Activated CD4-positive, alpha-beta T cell treated with anti-CD3 and anti-CD28 coated beads for 4 hours (primary cell): ENCODE measurements at regions not wholly inside any gene's neighbourhood (a gene's known extent, or its start where the extent isn't known, plus 50 kb on each side); places are given as distances from the start of the nearest gene placed in this dataset.

ENCODE experiments used
- DNase-seq, 2 donors: peaks; one replicate each; pipeline ENCODE4 v3.0.0-alpha.2; 2020

DNA sequence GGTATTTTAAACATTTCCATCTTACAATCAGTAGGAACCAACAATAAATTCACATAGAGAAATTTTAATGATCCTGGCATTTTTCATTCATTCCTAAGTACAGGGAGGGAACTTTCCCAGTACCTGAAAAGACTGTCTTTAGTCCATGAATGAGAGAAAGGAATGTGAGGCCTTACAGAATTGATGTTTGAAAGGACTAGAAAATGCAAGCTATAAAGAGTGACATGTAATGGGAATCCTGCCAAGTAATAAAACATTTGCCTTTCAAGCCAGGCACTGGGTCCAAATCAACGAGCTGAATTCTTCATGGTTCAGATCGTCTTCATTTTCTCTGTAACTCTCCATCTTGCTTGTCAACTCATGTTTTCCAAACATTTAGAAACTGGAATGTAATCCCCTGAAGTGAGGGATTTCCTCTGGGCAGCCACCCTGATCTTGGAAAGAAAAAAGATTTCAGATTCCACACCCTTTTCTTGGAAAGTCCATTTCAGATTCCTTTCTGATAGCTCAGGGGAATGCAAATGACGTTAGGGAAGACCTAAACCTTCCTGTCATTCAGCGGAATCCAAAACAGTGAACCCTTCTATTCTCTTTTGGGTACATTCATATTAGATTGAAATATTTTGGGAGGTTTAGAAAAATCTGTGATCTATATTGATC is 315.8 kb downstream of the SH3GL2 start:
- no peak for DNase-seq

DNA sequence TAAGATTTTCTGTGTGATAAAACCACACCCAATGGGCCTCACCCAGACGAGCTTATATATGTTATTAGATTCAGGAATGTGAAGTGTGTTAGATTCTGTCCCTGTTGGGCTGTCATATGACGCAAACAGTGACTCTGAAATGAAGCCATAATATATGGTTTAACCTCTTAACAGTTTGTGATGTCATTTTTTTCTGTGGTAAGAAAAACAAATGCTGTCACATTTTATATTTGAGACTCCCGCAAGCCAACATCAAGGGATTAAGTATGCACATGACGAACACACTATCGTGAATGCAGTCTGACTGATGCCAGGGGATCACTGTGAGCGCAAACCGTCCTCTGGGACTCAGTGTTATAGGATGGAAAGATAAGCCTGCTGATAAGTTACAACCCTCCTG is 321.7 kb downstream of the SH3GL2 start:
- DNase-seq = no peak

DNA sequence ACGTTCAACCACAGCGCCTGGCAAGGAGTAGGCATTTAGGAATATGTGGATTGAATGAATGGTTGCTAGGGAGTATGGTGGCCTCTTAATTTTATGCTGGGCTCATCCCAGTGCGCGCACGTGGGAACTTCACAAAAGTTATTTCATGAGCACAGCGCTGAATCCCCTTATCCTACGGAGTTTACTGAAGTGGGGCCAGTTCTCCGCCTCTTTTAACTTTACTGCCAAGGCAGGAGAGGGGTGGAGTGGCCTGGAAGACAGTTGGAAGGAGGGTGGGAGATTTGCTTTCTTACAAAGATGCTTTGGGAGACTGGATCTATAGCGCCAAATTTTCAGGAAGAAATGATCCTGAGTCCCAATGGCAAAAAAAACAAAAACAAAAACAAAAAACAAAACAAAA is 326.5 kb downstream of the SH3GL2 start:
- DNase-seq = no peak

DNA sequence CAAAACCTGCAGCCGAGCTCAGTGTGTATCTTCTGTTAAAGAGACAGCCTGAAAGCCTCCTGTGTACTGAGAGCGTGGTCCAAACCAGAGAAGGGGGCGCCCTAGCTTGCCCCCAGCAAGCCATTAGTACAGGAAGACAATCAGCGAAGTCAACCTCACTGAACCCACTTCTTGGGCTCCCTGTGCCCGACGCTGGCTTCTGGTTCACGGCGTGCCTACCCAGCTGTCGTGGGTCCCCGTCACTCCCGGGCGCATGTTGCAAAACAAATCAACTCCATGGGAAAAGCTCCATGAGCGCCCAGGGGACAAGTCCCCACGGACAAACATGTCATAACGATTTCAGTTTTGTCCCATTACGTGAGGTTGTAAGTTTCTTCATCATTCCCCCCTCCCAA is 326.9 kb downstream of the SH3GL2 start:
- no peak for DNase-seq

DNA sequence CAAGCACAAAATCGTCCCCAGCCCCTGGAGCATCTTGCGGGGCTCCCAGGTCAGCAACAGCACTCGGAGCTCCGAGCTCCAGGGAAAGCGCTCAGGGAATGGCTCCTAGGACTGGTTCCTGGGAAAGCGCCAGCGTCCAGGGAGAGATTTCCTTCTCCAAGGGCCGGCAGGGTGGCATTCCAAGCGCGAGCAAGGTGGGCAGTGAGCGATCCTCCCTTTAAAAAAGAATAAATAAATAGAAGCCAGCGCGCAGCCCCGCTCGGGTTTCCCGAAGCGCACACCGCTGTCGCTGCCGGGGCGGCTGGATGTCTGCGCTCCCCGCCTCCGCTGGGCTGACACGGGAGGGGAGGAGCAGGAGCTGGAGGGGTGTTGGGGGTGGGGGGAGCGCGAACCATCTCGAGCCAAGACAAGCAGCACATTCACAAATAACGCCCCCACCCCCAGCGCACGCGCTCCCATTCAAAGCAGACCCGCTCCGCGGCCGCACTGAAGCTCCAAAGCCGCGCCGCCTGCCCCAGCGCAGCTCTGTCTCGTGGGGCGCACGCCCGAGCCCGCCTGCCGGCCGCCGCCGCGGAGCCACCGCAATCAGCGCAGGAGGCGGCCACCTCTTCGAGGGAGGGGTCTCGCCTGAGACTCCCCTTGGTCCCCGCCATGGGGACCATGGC is 327.4 kb downstream of the SH3GL2 start:
- DNase-seq = no peak

DNA sequence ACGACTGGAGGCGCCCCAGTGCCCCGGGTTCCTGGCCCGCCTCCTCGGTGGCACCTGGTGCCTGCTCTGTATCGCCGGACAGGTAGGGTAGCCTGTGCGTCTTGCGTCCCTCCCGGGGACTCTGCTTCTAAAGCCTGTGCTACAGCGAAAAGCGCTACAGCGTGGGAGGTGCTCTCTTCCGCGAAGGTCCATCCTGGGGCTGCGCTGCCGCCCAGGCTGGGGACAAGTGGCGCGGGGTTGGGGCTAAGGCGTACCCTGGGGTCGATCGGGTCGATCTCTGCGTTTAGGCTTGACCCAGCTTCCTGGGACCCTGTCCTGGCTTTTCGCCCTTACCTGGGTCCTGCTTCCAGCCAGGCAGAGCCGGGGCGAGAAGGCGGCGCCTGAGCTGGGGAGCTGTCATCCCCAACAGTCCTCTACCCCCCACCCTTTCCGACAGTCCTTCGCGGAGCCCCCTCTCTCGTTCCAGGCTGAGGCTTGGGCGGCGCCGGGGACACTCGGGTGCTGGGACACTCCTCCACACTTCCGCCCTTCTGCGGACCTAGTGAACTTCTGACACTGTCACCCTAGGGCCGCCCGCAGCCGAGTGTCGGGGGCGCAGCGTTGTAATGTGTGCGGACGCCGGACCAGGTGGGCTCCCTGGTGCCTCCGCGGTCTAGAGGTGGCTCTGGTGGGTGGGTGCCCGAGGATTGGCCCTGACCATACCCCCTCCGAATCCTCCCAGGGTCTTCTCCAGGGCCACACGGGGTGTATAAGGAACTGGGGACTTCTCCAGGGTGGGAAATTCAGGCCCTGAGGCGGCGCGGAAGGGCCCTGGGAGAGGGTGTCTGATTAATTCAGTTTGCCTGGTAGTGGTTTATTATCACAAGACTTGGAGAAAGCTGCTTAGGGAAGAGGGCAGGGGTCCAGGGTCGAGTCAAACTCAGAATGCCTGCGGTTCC is 328.2 kb downstream of the SH3GL2 start:
- no peak for DNase-seq

DNA sequence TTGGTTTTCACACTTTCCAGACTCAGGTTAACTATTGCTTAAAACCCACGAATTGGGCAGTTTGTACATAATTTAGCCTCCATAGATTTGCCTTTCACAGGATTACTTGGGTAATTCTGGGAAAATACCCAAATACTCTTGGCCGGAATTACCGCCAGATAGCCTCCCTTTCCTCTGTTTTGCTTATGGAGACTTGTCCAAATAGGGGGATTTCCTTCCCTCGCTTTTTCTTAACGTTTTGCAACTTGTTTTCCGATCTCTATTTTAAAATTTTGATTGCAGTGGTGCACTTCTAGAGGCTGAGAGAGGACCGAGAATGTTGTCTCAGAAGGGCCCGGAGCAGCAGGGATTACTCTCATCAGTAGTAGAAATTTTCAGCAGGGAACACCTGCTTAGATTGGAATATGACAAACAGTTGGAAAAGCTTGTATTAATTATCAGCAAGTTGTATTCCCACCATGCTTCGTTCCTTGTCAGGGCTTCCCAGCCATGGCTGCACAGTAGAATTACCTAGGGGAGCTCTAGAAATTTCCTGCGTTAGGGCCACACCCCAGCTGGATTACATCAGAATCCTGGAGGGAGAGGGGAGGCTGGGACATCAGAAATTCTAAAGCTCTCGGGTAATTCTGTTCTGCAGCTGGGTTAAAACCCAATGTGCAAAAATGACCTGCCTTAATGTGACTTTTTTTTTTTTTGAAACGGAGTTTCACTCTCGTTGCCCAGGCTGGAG is 329.1 kb downstream of the SH3GL2 start:
- DNase-seq = no peak

DNA sequence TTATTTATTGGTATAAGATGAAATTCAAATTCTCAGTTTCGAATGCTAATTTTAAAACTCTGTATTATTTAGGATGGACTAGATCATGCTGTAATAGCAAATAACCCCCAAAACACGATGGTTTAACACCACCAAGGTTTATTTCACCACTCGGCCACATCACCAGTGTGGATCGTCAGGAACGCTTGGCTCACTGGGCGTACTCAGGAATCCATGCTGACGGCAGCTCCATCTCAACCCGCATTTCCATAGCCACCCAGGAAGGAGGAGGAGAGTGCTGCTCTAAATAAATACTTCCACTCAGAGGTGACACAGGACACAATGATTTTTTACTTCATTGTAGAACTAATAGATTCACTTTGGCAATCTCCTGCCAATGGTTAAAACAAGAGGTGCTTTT is 347.4 kb downstream of the SH3GL2 start:
- no peak for DNase-seq

DNA sequence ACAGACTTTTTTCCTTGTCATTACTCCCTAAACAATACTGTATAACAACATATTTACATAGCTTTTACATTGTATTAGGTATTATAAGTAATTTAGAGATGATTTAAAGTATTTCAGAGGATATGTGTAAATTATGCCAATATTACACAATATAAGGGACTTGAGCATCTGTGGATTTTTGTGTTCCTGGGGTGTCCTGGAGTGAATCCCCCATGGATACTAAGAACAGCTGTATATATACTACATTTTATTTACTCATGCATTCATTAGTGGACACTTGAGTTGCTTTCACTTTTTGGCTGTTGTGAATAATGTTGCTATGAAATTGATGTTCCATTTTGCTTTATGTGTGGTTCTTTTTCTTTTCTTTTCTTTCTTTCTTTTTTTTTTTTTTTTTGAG is 348.8 kb downstream of the SH3GL2 start:
- no peak for DNase-seq

DNA sequence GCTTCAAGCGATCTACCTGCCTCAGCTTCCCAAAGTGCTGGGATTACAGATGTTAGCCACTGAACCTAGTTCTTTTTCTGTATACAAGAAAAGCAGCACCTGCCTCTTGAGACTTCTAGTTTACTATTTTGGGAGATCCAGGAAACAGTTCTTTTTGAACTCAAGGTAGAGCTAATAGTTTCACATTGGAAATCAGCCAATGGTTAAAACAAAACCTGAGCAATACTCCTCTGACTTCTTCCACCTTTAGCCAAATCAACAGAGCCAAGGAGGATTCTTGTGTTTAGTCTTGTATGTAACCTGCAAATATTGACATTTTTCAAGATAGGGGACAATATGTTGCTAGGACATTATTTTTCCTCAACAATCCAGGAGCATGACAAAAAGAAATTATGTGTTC is 349.4 kb downstream of the SH3GL2 start:
- no peak for DNase-seq

DNA sequence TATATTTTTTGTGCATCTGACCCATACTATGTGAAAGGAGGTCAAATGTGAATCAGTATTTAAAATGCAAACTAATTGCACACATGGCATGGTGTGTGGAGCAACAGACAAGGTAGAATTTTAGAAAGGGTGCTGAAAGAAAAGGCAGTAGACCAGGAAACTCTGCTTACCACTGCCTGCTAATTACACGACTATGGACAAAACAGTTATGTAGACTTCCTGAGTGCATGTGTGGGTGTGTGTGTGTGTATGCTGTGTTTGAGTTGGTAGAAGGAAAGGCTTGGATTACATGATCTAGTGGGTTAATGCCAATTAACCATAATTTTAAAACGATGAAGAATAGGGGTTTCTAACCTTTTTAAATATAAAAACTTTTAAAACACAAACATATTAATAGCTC is 349.9 kb downstream of the SH3GL2 start:
- no peak for DNase-seq

DNA sequence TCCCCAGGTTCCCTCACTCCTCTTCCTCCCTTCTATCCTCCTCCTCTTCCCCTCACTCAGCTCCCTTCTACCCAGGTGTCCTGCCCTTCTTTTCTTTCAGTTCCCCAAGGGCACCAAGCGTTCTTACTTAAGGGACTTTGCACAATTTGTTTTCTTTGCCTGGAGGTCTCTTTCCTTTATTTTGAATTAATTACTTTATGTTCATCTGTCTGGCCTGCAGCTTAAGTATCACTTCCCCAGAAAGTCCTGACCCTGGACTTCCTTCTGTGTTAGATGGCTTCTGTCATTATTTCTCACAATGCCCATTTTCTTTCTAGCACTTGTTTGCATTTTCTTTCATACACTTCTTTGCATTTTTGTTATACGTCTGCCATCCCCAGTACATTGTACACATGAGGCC is 350.6 kb downstream of the SH3GL2 start:
- no peak for DNase-seq

DNA sequence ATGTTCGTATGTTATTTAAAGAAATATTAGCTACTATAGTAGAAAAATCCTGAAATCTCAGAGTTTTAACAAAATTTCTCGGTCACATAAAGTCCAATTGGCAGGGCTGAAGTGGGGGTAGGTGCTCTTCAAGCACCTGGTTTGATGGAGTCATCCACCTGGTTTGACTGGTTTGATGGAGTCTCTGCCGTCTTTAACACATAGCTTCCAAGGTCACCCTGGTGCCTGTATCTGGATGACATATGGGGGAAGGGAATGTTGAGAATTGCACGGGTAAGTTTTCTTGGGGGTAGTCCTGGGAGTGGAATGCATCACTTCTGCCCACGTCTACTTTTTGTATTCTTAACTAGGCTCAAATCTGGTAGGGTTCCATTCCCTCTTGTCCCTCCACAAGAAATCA is 351.2 kb downstream of the SH3GL2 start:
- DNase-seq = no peak

DNA sequence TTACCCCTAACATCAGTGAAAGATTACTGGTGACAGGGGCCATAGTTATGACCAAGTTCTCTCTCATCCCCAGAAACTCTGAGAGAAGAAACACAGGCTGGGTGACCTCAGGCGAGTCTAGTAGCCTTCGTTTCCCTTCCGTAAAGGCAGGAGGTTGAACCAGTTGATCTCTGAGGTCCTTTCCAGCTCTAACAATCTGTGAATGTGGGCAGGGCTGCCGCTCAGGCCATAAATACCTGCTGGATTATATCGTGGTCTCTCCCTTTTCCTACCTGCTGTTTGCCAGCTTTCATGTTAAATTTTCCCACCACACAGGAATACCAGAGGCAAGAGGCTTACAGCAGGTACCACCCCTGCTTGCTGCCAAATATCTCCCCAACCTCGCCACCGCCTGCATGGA is 357.5 kb downstream of the SH3GL2 start:
- no peak for DNase-seq

DNA sequence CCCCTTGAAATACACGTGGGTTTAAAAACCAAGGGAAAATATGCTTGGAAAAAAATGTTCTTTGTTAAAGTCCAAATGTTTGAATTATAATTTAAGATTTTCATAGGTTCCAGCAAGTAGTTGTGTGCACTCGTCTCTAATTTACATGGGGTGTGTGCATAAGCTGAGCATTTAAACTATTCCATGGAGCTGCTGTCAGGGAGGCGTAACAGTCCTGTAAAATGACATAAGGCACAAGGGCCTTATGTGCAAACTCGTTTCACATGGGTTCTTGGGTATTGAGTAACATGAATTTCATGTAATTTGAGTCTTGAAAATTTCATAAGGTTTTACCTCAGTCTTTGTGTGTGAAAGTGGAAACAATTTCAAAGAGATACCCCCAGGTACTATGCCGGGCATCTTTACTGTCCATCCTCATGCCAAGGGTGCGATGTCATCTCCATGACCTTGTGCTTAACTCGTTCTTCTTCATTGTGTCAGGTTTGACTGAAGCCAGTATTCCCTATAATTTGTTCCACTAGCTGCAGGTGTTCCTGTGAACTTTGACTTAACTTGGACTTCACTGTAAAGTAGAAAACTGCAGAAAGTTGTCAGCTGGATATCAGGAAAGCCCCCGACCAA is 359.3 kb downstream of the SH3GL2 start:
- DNase-seq = no peak

DNA sequence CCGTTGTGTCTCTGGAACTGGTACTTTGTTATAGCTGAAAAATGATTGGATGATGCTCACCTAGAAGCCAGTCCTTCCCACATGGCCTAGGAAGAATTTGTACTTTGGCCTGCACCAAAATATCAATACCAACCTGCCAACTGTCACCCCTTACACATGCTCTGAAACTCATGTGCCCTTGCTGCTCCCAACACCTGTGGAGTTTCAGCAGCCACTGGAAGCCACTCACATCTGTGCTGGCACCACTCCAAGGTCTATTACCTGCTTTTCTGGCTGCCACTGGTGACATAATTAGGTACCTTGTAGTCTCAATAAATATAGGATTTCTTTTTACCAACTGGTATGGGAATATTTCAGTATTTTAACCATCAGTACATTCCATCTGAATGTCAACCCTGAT is 363.6 kb downstream of the SH3GL2 start:
- DNase-seq = no peak

DNA sequence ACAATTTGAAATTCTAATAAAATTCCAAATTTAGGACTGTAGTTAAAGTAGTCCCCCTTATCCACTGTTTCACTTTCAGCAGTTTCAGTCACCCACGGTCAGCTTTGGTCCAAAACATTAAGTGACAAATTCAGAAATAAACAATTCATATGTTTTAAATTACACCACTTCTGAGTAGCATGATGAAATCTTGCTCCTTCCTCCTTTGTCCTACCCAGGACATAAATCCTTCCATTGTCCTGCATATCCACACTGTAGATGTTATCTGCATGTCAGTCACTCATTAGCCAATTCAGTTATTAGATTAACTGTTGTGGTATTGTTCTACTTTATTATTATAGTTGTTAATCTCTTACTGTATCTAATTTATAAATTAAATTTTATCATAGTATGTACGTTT is 376.5 kb downstream of the SH3GL2 start:
- no peak for DNase-seq

DNA sequence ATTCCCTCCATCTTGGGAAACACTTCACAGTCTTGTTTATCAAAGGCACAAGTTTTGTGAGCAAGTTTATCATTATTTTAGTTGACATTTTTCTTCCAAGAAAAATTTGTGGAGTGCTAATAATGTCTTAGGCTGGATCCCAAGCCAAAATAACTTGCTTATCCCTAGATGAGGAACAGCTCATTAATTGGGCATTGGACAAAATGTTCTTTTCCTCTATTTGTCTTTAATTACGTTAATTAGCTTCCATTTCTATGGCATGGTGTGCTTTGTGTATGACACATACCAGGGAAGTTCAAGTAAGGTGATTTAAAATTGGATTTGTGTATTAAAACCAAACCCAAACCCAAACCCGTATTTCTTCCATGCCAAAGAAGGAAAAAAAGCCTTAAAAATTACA is 379.5 kb downstream of the SH3GL2 start:
- no peak for DNase-seq

DNA sequence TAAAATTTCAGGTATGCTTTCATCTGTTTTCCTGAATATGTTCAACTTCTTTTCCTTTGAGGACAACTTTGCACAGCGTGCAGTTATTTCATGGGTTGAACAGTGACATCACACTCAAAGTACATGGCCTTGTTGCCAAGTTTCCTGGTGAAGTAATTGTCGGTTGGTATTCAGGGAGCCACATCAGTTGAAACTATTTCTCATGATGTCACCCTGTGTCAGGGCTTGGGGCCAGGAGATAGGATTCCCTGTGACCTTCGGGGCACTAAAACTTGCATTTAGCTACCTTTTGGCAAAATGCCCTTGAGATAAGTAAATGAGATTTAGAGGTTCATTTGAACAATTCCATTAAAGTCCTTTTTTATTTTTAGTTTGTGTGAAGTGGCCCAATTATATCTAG is 383.9 kb downstream of the SH3GL2 start:
- DNase-seq = no peak

DNA sequence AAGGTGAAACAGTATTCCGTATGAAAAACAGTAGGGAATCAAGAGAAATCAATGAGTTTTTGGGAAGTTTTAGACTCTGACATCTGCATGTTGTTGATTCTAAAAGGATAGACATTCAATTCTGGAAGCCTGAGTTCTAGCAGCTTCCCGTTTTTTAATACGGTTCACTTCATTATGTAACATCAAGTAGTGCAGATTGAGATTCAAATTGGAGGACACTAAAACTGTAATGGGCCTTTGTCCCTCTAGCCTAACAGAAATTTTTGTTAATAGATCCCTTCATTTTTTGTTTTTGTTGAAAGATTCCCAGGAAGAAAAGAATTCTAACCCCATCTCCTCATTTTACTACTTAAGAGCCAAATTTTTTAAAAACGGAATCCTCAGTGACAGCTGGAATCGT is 384.6 kb downstream of the SH3GL2 start:
- no peak for DNase-seq

DNA sequence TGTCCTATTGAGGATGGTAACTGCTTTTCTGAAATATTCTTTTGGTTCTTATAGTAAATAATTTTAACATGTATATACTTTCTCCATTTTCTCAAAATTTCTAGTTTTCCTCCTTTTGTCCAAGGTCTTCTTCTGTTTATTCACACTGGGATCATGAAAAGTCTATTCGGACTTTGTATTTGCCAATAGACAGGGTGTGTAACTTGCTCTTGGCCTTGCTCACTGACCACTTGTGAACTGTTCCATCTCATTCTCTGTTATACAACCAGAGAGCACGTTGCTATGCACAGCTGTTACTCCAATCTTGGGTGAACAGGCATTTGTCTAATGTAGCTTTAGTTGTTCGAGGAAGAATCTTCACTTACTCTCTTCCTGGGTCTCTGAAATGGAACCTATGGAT is 388.9 kb downstream of the SH3GL2 start:
- no peak for DNase-seq

DNA sequence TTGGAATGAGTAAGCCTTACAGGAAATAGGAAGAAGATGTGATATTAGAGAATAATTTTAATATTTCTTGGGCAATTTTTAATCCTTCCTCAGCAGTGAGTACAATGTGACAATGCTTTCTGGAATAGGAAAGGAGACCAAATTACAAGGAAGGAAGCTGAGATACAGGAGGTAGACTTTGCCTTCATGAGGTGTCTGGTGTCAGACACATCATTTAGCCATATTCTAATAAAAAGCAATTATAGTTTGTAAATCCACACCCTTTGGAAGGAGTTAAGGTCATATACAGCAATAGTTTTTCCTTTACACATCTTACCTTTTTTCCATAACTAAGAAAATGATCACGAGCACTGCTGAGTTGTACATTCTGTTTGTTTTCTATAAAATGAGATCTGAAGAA is 390.4 kb downstream of the SH3GL2 start:
- no peak for DNase-seq

DNA sequence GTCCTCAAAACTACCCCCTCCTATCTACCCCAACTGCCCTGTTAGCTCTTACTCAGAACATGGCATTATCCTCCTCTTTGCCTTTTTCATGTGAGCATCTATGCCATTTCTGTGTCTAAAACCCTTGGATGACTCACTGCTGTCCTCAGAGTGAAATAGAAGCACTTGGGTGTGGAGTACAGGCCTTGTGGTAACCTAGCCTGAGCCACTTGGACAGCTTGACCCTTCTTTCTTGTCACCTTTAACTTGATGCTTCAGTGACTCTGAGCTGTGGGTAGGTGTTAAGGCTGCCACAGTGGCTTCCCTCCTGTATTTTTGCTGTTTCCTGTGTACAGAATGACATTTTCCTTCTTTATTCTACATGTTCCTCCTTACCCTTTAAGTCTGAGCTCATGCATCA is 391.4 kb downstream of the SH3GL2 start:
- no peak for DNase-seq
